ENCODE measurements at regions not wholly inside any gene's neighbourhood (a gene's known extent, or its start where the extent isn't known, plus 50 kb on each side); places are given as distances from the start of the nearest gene placed in this dataset.

GRCh38 chr5:163846512-163846911, 341.1 kb downstream of the MAT2B start:
- no peak for TF ChIP-seq EZH2phosphoT487 (IDR thresholded peaks at IDR 0.05; ENCODE audit: borderline replicate concordance, low read depth, low read length)
- TF ChIP-seq CTCF (conservative IDR thresholded peaks at IDR 0.05; ENCODE audit: low read length): no peak
